H1 (cell line): ENCODE measurements at regions not wholly inside any gene's neighbourhood (a gene's known extent, or its start where the extent isn't known, plus 50 kb on each side); places are given as distances from the start of the nearest gene placed in this dataset.

Experiments
- CTCF ChIA-PET: fragments of 300-600 bp; sonication (Branson Sonifier 250); formaldehyde crosslinking; loops from one replicate; lab custom pipeline; 2021; ENCODE audit not compliant: partially characterized antibody; lab: Charles Lee
- POLR2A ChIA-PET: fragments of 300-600 bp; sonication (Branson Sonifier 250); formaldehyde crosslinking; loops from one replicate; lab custom pipeline; 2021; ENCODE audit warnings: inconsistent platforms; ENCODE audit not compliant: partially characterized antibody; lab: Charles Lee
- DNase-seq, 2 experiments: peaks; one replicate each; pipeline versions ENCODE4 v3.0.0 to v3.0.0-alpha.2; 2010 to 2022; ENCODE audit warnings: low spot score in 2 of 2, low read depth in 1 of 2, mixed read lengths in 1 of 2
- FAIRE-seq: peaks from 2 replicates; lab custom pipeline; 2011; peaks lifted over from hg19 to GRCh38; lab: Jason Lieb, UNC
- H2AFZ ChIP-seq: 2 replicates; pipeline ENCODE4 v1.8.1; 2012; ENCODE audit warnings: low read length, inconsistent platforms
- H2AK5ac ChIP-seq: 2 replicates; pipeline ENCODE4 v1.6.1; 2013; ENCODE audit warnings: low read depth, low read length
- H2BK120ac ChIP-seq: replicated peaks from 2 replicates; pipeline ENCODE3; 2013; ENCODE audit warnings: low read depth, low read length, inconsistent platforms
- H2BK12ac ChIP-seq: 2 replicates; pipeline ENCODE4 v1.6.1; 2013; ENCODE audit warnings: low read depth, low read length
- H2BK15ac ChIP-seq: 2 replicates; pipeline ENCODE4 v1.6.1; 2013; ENCODE audit warnings: low read length
- H2BK20ac ChIP-seq: 2 replicates; pipeline ENCODE4 v1.6.1; 2013; ENCODE audit warnings: low read length
- H2BK5ac ChIP-seq: 2 replicates; pipeline ENCODE4 v1.6.1; 2013; ENCODE audit warnings: low read depth, low read length
- H3K14ac ChIP-seq: 2 replicates; pipeline ENCODE4 v1.6.1; 2013; ENCODE audit warnings: inconsistent platforms; ENCODE audit not compliant: insufficient read length
- H3K18ac ChIP-seq: 2 replicates; pipeline ENCODE4 v1.6.1; 2013; ENCODE audit warnings: low read length; ENCODE audit errors: extremely low read depth
- H3K23ac ChIP-seq: 2 replicates; pipeline ENCODE4 v1.6.1; 2013; ENCODE audit warnings: inconsistent platforms; ENCODE audit not compliant: insufficient read length
- H3K23me2 ChIP-seq: 2 replicates; pipeline ENCODE4 v1.6.1; 2013; ENCODE audit warnings: low read depth, low read length
- H3K27ac ChIP-seq: 2 replicates; pipeline ENCODE4 v1.6.1; 2011; ENCODE audit warnings: low read depth, low read length, inconsistent platforms
- H3K27me3 ChIP-seq, 4 experiments: replicated peaks in 1 of 4; 1 replicate in 1 of 4; 2 replicates in 3 of 4; pipeline versions ENCODE4 v1.6.1 to v1.8.1; 2011 to 2013; ENCODE audit warnings: low read length in 3 of 4, mild to moderate bottlenecking in 3 of 4, inconsistent platforms in 2 of 4, mixed read lengths in 2 of 4, moderate library complexity in 1 of 4; ENCODE audit not compliant: control insufficient read depth in 3 of 4, insufficient read depth in 3 of 4; ENCODE audit errors: extremely low read depth in 1 of 4
- H3K36me3 ChIP-seq, 4 experiments: 2 replicates each; pipeline versions ENCODE4 v1.6.1 to v1.8.1; 2011 to 2013; ENCODE audit warnings: mild to moderate bottlenecking in 4 of 4, low read length in 3 of 4, moderate library complexity in 2 of 4, control low read depth in 1 of 4, inconsistent platforms in 1 of 4; ENCODE audit not compliant: insufficient read depth in 4 of 4, control insufficient read depth in 2 of 4
- H3K4ac ChIP-seq: replicated peaks from 2 replicates; pipeline ENCODE3; 2013; ENCODE audit warnings: low read length, low read depth, mixed read lengths, inconsistent platforms; ENCODE audit not compliant: insufficient read length
- H3K4me1 ChIP-seq, 4 experiments: replicated peaks in 1 of 4; 1 replicate in 1 of 4; 2 replicates in 3 of 4; pipeline versions ENCODE4 v1.6.1 to v1.8.1; 2011 to 2013; ENCODE audit warnings: low read length in 3 of 4, inconsistent platforms in 2 of 4, mixed read lengths in 1 of 4; ENCODE audit not compliant: insufficient read depth in 4 of 4, control insufficient read depth in 3 of 4
- H3K4me2 ChIP-seq, 2 experiments: 2 replicates each; pipeline versions ENCODE4 v1.6.1 to v1.8.1; 2011 to 2013; ENCODE audit warnings: low read depth in 2 of 2, low read length in 2 of 2, control low read depth in 1 of 2, inconsistent platforms in 1 of 2, mild to moderate bottlenecking in 1 of 2; ENCODE audit not compliant: insufficient read depth in 1 of 2
- H3K4me3 ChIP-seq, 4 experiments: fragments of 200-600, 300-600 bp in 1 of 4; sonication (generic), shearing (Covaris generic), sonication (Bioruptor Twin) in 1 of 4; 2 replicates each; pipeline versions ENCODE4 v1.5.1 to v1.8.1; 2011 to 2016; ENCODE audit warnings: low read length in 4 of 4, low read depth in 3 of 4, control low read depth in 2 of 4, inconsistent platforms in 2 of 4, mild to moderate bottlenecking in 2 of 4, mixed read lengths in 1 of 4, moderate library complexity in 1 of 4; ENCODE audit not compliant: insufficient read depth in 2 of 4; ENCODE audit errors: extremely low read depth in 1 of 4
- H3K56ac ChIP-seq: replicated peaks from 2 replicates; pipeline ENCODE3; 2013; ENCODE audit warnings: low read depth, mild to moderate bottlenecking, mixed read lengths, low read length, inconsistent platforms; ENCODE audit not compliant: insufficient read length
- H3K79me1 ChIP-seq: 2 replicates; pipeline ENCODE4 v1.6.1; 2013; ENCODE audit warnings: low read depth, low read length, control low read depth
- H3K79me2 ChIP-seq, 2 experiments: 2 replicates each; pipeline versions ENCODE4 v1.6.1 to v1.8.1; 2012 to 2013; ENCODE audit warnings: low read length in 2 of 2, mild to moderate bottlenecking in 2 of 2, inconsistent platforms in 1 of 2; ENCODE audit not compliant: insufficient read depth in 2 of 2, control insufficient read depth in 1 of 2
- H3K9ac ChIP-seq, 4 experiments: replicated peaks in 1 of 4; 1 replicate in 1 of 4; 2 replicates in 3 of 4; pipeline versions ENCODE4 v1.6.1 to v1.8.1; 2011 to 2013; ENCODE audit warnings: low read depth in 3 of 4, low read length in 3 of 4, control low read depth in 2 of 4, mild to moderate bottlenecking in 2 of 4, moderate library complexity in 2 of 4, inconsistent platforms in 1 of 4; ENCODE audit errors: extremely low read depth in 1 of 4
- H3K9me3 ChIP-seq, 2 experiments: 2 replicates each; pipeline versions ENCODE4 v1.6.1 to v1.8.1; 2012 to 2013; ENCODE audit warnings: mild to moderate bottlenecking in 2 of 2, moderate library complexity in 2 of 2, control low read depth in 1 of 2, inconsistent platforms in 1 of 2, low read depth in 1 of 2, low read length in 1 of 2, mixed read lengths in 1 of 2; ENCODE audit not compliant: insufficient read depth in 2 of 2
- H4K20me1 ChIP-seq, 2 experiments: replicated peaks in 1 of 2; 2 replicates each; pipeline versions ENCODE3 to v1.8.1; 2011 to 2013; ENCODE audit warnings: inconsistent platforms in 2 of 2, low read length in 2 of 2, mild to moderate bottlenecking in 1 of 2; ENCODE audit not compliant: insufficient read depth in 2 of 2, control insufficient read depth in 1 of 2
- H4K5ac ChIP-seq: 2 replicates; pipeline ENCODE4 v1.6.1; 2013; ENCODE audit warnings: low read length, low read depth, mixed read lengths, inconsistent platforms; ENCODE audit not compliant: insufficient read length
- H4K8ac ChIP-seq: 2 replicates; pipeline ENCODE4 v1.8.0; 2013; ENCODE audit warnings: mild to moderate bottlenecking, moderate library complexity, low read length, inconsistent platforms; ENCODE audit not compliant: insufficient read depth; ENCODE audit errors: extremely low read depth
- H4K91ac ChIP-seq: replicated peaks from 2 replicates; pipeline ENCODE3; 2013; ENCODE audit warnings: low read length, mixed read lengths, inconsistent platforms; ENCODE audit not compliant: insufficient read length
- CBX5 ChIP-seq: fragments of 300-800, 300-1000 bp; sonication (generic); IDR thresholded peaks from 2 replicates; pipeline ENCODE4 v1.7.1; 2016; ENCODE audit warnings: antibody characterized with exemption, low read length, low read depth
- CEBPB ChIP-seq: IDR thresholded peaks from 2 replicates; pipeline ENCODE4 v1.6.1; 2012; ENCODE audit warnings: low read depth, low read length
- EP300 ChIP-seq, 2 experiments: IDR thresholded peaks; 1 replicate in 1 of 2; 2 replicates in 1 of 2; pipeline ENCODE4 v1.6.1; 2011 to 2012; ENCODE audit warnings: low read depth in 2 of 2, low read length in 2 of 2, mild to moderate bottlenecking in 2 of 2, borderline replicate concordance in 1 of 2, inconsistent platforms in 1 of 2, moderate library complexity in 1 of 2
- EZH2 ChIP-seq: fragments of 200-600 bp; sonication (generic); IDR thresholded peaks from 2 replicates; pipeline ENCODE4 v1.7.1; 2012; ENCODE audit warnings: low read depth, mild to moderate bottlenecking, moderate library complexity, low read length, inconsistent platforms; ENCODE audit not compliant: severe bottlenecking
- PHF8 ChIP-seq: fragments of 200-600 bp; sonication (generic); conservative IDR thresholded peaks from 2 replicates; pipeline ENCODE4 v1.7.1; 2012; ENCODE audit warnings: low read depth, mild to moderate bottlenecking, inconsistent platforms, low read length, moderate library complexity
- RBBP5 ChIP-seq: IDR thresholded peaks from 2 replicates; pipeline ENCODE4 v1.7.1; 2012; ENCODE audit warnings: low read depth, mild to moderate bottlenecking, inconsistent platforms, low read length, moderate library complexity, borderline replicate concordance
- RFX5 ChIP-seq: IDR thresholded peaks from 2 replicates; pipeline ENCODE4 v1.6.1; 2011; ENCODE audit warnings: low read depth, low read length, improper control_type of control experiment, borderline replicate concordance
- RXRA ChIP-seq: IDR thresholded peaks from 2 replicates; pipeline ENCODE4 v1.6.1; 2011; ENCODE audit warnings: low read depth, mild to moderate bottlenecking, low read length, moderate library complexity; ENCODE audit not compliant: insufficient read depth
- SIN3A ChIP-seq, 2 experiments: IDR thresholded peaks in 1 of 2; conservative IDR thresholded peaks in 1 of 2; 2 replicates each; pipeline ENCODE4 v1.6.1; 2011 to 2012; ENCODE audit warnings: low read length in 2 of 2, improper control_type of control experiment in 1 of 2, low read depth in 1 of 2, mild to moderate bottlenecking in 1 of 2
- SP4 ChIP-seq: IDR thresholded peaks from 2 replicates; pipeline ENCODE4 v1.6.1; 2012; ENCODE audit warnings: low read length, inconsistent platforms
- WGBS, 2 experiments: shearing (Covaris generic) in 1 of 2; methylation state at CpG; one replicate each; pipeline versions ENCODE4 v1.1.6 to v1.1.7; 2013 to 2015; ENCODE audit warnings: low lambda C conversion rate in 2 of 2, mixed read lengths in 2 of 2, inconsistent platforms in 1 of 2, low coverage in 1 of 2, missing lambda C conversion rate in 1 of 2; ENCODE audit not compliant: insufficient replicate concordance in 2 of 2, insufficient coverage in 1 of 2, insufficient read length in 1 of 2; ENCODE audit errors: extremely low coverage in 1 of 2, missing lambda C conversion rate in 1 of 2; 5-methylcytosine and 5-hydroxymethylcytosine counted together
- TF ChIP-seq, protein P1 (sequence below): IDR thresholded peaks from 2 replicates; pipeline ENCODE4 v1.6.1; 2011; ENCODE audit warnings: low read length, improper control_type of control experiment

DNA sequence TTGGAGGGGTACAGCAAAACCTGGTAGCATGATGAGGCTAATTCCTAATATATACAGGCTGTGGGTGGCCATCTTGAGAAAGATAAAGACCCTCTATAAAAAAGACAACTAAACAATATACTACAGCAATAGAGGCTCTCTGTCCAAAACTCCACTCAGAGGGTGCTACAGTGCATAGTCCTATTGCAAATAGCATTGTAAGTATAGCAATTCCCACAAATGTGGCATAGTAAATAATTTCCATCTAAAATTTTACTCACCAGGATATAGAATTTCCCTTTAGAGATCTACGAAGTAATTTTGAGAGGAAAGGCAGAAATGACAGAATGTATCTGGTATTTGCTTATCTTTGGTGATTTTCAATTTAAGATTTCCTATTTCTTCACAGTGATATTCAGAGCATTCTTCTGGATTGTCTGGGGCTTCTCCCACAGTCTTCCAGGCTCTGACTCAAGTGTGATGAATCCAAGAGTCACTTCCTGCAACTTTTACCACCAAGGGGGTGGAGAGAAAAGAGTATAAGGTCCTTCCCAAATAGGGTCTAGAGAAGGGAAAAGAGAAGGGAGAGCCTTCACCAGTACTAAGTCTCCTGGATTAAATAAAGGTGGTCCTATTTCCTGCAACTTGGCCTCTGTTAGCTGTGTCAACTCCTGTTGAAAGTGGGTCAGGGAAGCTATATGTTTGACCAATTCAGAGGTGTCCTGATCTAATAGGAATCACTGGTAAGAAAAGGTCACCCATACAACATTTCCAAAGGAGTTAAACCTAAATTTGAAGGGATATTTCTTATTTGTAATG lies 1054.7 kb upstream of the CNTN5 start:
- no peak overlapping the region for H2AK5ac ChIP-seq
- no peak overlapping the region for H3K4me2 ChIP-seq
- H3K23ac ChIP-seq, result no peak overlapping the region
- H3K56ac ChIP-seq, result no peak overlapping the region
- H3K14ac ChIP-seq, result no peak overlapping the region
- no peak overlapping the region for H2BK5ac ChIP-seq
- H3K79me2 ChIP-seq, result no peaks in the 10 kb centered on the region
- H4K8ac ChIP-seq, result no peak overlapping the region
- no peak overlapping the region for H2BK120ac ChIP-seq
- H2AFZ ChIP-seq, result no peak overlapping the region
- no peak overlapping the region for H3K9ac ChIP-seq
- no peak overlapping the region for H2BK15ac ChIP-seq
- H3K18ac ChIP-seq, result no peak overlapping the region
- H3K4me3 ChIP-seq, result no peak overlapping the region
- no peak for TF ChIP-seq SP4
- no peak for TF ChIP-seq CEBPB
- no peak for TF ChIP-seq RBBP5
- no peak for TF ChIP-seq RFX5
- TF ChIP-seq RXRA, result no peak
- TF ChIP-seq PHF8, result no peak
- no peak for TF ChIP-seq EZH2
- TF ChIP-seq, protein P1, sequence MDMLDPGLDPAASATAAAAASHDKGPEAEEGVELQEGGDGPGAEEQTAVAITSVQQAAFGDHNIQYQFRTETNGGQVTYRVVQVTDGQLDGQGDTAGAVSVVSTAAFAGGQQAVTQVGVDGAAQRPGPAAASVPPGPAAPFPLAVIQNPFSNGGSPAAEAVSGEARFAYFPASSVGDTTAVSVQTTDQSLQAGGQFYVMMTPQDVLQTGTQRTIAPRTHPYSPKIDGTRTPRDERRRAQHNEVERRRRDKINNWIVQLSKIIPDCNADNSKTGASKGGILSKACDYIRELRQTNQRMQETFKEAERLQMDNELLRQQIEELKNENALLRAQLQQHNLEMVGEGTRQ, result no peak
- no peak for TF ChIP-seq CBX5
- TF ChIP-seq SIN3A (conservative IDR thresholded peaks at IDR 0.05 in 1 of 2, IDR thresholded peaks at IDR 0.05 in 1 of 2; ENCODE audit: low read depth in 1 of 2, low read length in 2 of 2), result no peak
- TF ChIP-seq EP300 (IDR thresholded peaks at IDR 0.05; ENCODE audit: borderline replicate concordance in 1 of 2, low read depth in 2 of 2, low read length in 2 of 2), result no peak
- TF ChIP-seq, all 59 proteins: peak for 0
- Histone ChIP-seq H3K27me3 (no peaks in the 10 kb centered on the region), H2BK12ac (no peak overlapping the region), H3K27ac (no peak overlapping the region), H3K4ac (no peak overlapping the region), H3K9me3 (no peaks in the 10 kb centered on the region), H3K4me1 (no peaks in the 10 kb centered on the region), H4K20me1 (no peaks in the 10 kb centered on the region), H3K79me1 (no peaks in the 10 kb centered on the region), H4K5ac (no peak overlapping the region), H3K36me3 (no peaks in the 10 kb centered on the region), H3K23me2 (no peaks in the 10 kb centered on the region), H2BK20ac (no peak overlapping the region), H4K91ac (no peak overlapping the region)
- DNase-seq (no peak), FAIRE-seq (no peak)
- ChIA-PET CTCF (no interaction called here), POLR2A (no interaction called here)
- 95% methylated on average over 1 of the region's 1 CpG; no CpG with 5 or more reads in 1 of the 2 experiments for WGBS, 2 experiments
